Spleen (tissue), 11 donors: ENCODE measurements at regions not wholly inside any gene's neighbourhood (a gene's known extent, or its start where the extent isn't known, plus 50 kb on each side); places are given as distances from the start of the nearest gene placed in this dataset.

ENCODE experiments used
- DNase-seq: peaks from one replicate; pipeline ENCODE4 v3.0.0-alpha.2; 2020
- H3K27ac ChIP-seq, 8 donors: fragments of 200-600 bp; sonication (generic) in 7 of 8; 1 replicate in 4 of 8; 2 replicates in 4 of 8; pipeline versions ENCODE4 v1.5.0 to v1.8.0; 2016 to 2021; ENCODE audit warnings: inconsistent platforms in 4 of 8, mild to moderate bottlenecking in 4 of 8, moderate library complexity in 1 of 8
- H3K27me3 ChIP-seq, 7 donors: fragments of 200-600 bp; sonication (generic) in 6 of 7; replicated peaks in 1 of 7; 1 replicate in 4 of 7; 2 replicates in 3 of 7; pipeline versions ENCODE4 v1.5.0 to v1.8.0; 2016 to 2021; ENCODE audit warnings: inconsistent platforms in 3 of 7, mild to moderate bottlenecking in 1 of 7
- H3K36me3 ChIP-seq, 6 donors: fragments of 200-600 bp; sonication (generic) in 5 of 6; 1 replicate in 4 of 6; 2 replicates in 2 of 6; pipeline versions ENCODE4 v1.5.0 to v1.8.0; 2016 to 2021; ENCODE audit warnings: inconsistent platforms in 2 of 6
- H3K4me1 ChIP-seq, 6 donors: fragments of 200-600 bp; sonication (generic) in 5 of 6; 1 replicate in 3 of 6; 2 replicates in 3 of 6; pipeline versions ENCODE4 v1.5.0 to v1.8.0; 2016 to 2021; ENCODE audit warnings: inconsistent platforms in 3 of 6
- H3K4me3 ChIP-seq, 8 donors: fragments of 200-600 bp; sonication (generic) in 7 of 8; 1 replicate in 4 of 8; 2 replicates in 4 of 8; pipeline versions ENCODE4 v1.5.0 to v1.8.0; 2016 to 2021; ENCODE audit warnings: inconsistent platforms in 4 of 8, mild to moderate bottlenecking in 4 of 8, moderate library complexity in 2 of 8
- H3K9me3 ChIP-seq, 8 donors: fragments of 200-600 bp; sonication (generic) in 7 of 8; 1 replicate in 4 of 8; 2 replicates in 4 of 8; pipeline versions ENCODE4 v1.5.0 to v1.8.0; 2016 to 2021; ENCODE audit warnings: inconsistent platforms in 4 of 8
- CTCF ChIP-seq, 11 experiments: fragments of 200-600 bp in 7 of 11; fragments of 450-650 bp in 4 of 11; sonication (generic) in 4 of 11; IDR thresholded peaks in 8 of 11; conservative IDR thresholded peaks in 3 of 11; 1 replicate in 7 of 11; 2 replicates in 4 of 11; pipeline versions ENCODE4 v1.4.0 to v1.8.0; 2016 to 2021; ENCODE audit warnings: antibody characterized with exemption in 11 of 11, inconsistent platforms in 4 of 11, mild to moderate bottlenecking in 1 of 11
- POLR2A ChIP-seq, 3 donors: fragments of 450-650 bp; IDR thresholded peaks; one replicate each; pipeline ENCODE4 v1.5.1; 2017; ENCODE audit warnings: antibody characterized with exemption in 3 of 3, mild to moderate bottlenecking in 1 of 3
- POLR2AphosphoS5 ChIP-seq, 3 donors: sonication (generic); formaldehyde crosslinking; IDR thresholded peaks; one replicate each; pipeline ENCODE4 v1.5.1; 2017; ENCODE audit warnings: antibody characterized with exemption in 3 of 3
- WGBS, 5 donors: extraction: QIAGEN DNeasy Blood & Tissue Kit in 3 of 5; methylation state at CpG; one replicate each; pipeline versions ENCODE4 v1.1.5 to v1.1.7; 2013 to 2018; 5-methylcytosine and 5-hydroxymethylcytosine counted together
- intact Hi-C: fragments of 100-400 bp; cut with DNase I; formaldehyde crosslinking; loops from one replicate; pipeline ENCODE4 v1.15.0; 2023; ENCODE audit warnings: low total_unique reads
- donor health status: healthy with polysubstance abuse.
- donor health status: DM: no; HTN: no; CAD: no; lungs with moderate emphysema.
- donor health status: DM: no; HTN: no; CAD: no.
- donor health status: Bipolar disorder and iron deficiency.
- donor health status: healthy.
- donor health status: DM: no; HTN: no; CAD: no.
- donor health status: DM: yes; HTN: yes; CAD: no.

GRCh38 chr7:83850941-83851340, 202.0 kb upstream of the SEMA3E start:
- no peak overlapping the region for H3K27ac ChIP-seq
- no peak overlapping the region for H3K4me3 ChIP-seq
- H3K36me3 ChIP-seq = no peaks in the 10 kb centered on the region
- H3K4me1 ChIP-seq = no peaks in the 10 kb centered on the region
- TF ChIP-seq POLR2AphosphoS5 (IDR thresholded peaks at IDR 0.05) (no peak), POLR2A (IDR thresholded peaks at IDR 0.05) (no peak), CTCF (IDR thresholded peaks at IDR 0.05 in 8 of 11, conservative IDR thresholded peaks at IDR 0.05 in 3 of 11) (no peak)
- DNase-seq = no peak
- no peaks in the 10 kb centered on the region for H3K27me3 ChIP-seq
- intact Hi-C loops = no loop called here
- peaks cover 0 to 8% (median under 1%) of the 10 kb centered on the region in 8 donors for H3K9me3 ChIP-seq

- intact Hi-C loops = no loop called here
- no peak for DNase-seq
- H3K27me3 ChIP-seq = no peaks in the 10 kb centered on the region
- H3K9me3 ChIP-seq = peaks cover 0 to 15% (median 3%) of the 10 kb centered on the region in 8 donors
- TF ChIP-seq POLR2A (IDR thresholded peaks at IDR 0.05) = no peak
- no peak for TF ChIP-seq CTCF (IDR thresholded peaks at IDR 0.05 in 8 of 11, conservative IDR thresholded peaks at IDR 0.05 in 3 of 11)
- no peak for TF ChIP-seq POLR2AphosphoS5 (IDR thresholded peaks at IDR 0.05)
- no peaks in the 10 kb centered on the region for H3K4me1 ChIP-seq
- H3K4me3 ChIP-seq = no peak overlapping the region
- 84 to 92% (median 85%) methylated on average over 3 of the region's 3 CpGs for WGBS, 5 donors
- no peaks in the 10 kb centered on the region for H3K36me3 ChIP-seq
- H3K27ac ChIP-seq = no peak overlapping the region
These were observed 201.2 kb upstream of the SEMA3E start for GRCh38 chr7:83850125-83850524.

- no peak for DNase-seq
- Histone ChIP-seq H3K4me1 (no peaks in the 10 kb centered on the region), H3K36me3 (no peaks in the 10 kb centered on the region), H3K4me3 (no peak overlapping the region), H3K9me3 (peaks cover 0 to 15% (median 3%) of the 10 kb centered on the region in 8 donors), H3K27me3 (no peaks in the 10 kb centered on the region), H3K27ac (no peak overlapping the region)
- intact Hi-C loops = no loop called here
- WGBS, 5 donors = 66 to 83% (median 74%) methylated on average over 3 of the region's 3 CpGs
- no peak for TF ChIP-seq POLR2A (IDR thresholded peaks at IDR 0.05)
- no peak for TF ChIP-seq CTCF (IDR thresholded peaks at IDR 0.05 in 8 of 11, conservative IDR thresholded peaks at IDR 0.05 in 3 of 11)
- TF ChIP-seq POLR2AphosphoS5 (IDR thresholded peaks at IDR 0.05) = no peak
These were observed 200.2 kb upstream of the SEMA3E start for GRCh38 chr7:83849131-83849530.

GRCh38 chr7:83842894-83843293, 194.0 kb upstream of the SEMA3E start:
- Histone ChIP-seq H3K9me3 (peaks cover 0 to 15% (median 3%) of the 10 kb centered on the region in 8 donors), H3K27ac (no peak overlapping the region), H3K36me3 (no peaks in the 10 kb centered on the region), H3K27me3 (no peaks in the 10 kb centered on the region), H3K4me3 (no peak overlapping the region), H3K4me1 (no peaks in the 10 kb centered on the region)
- intact Hi-C loops = no loop called here
- TF ChIP-seq POLR2AphosphoS5 (IDR thresholded peaks at IDR 0.05) = no peak
- TF ChIP-seq POLR2A (IDR thresholded peaks at IDR 0.05) = no peak
- no peak for TF ChIP-seq CTCF (IDR thresholded peaks at IDR 0.05 in 8 of 11, conservative IDR thresholded peaks at IDR 0.05 in 3 of 11)
- WGBS, 5 donors = 83 to 96% (median 89%) methylated on average over 6 of the region's 6 CpGs
- no peak for DNase-seq
